GM23248 (cell line): ENCODE measurements at regions not wholly inside any gene's neighbourhood (a gene's known extent, or its start where the extent isn't known, plus 50 kb on each side); places are given as distances from the start of the nearest gene placed in this dataset.
"Not testable (repeated sequence)": the region's sequence is repeated elsewhere in the genome, so short reads cannot be mapped to it uniquely, and the experiment has no call there.

Experiments used
- EZH2 ChIP-seq: fragments of 200-600 bp; sonication (generic); IDR thresholded peaks from 2 replicates; pipeline ENCODE4 v1.6.1; 2018; ENCODE audit warnings: antibody characterized with exemption, mild to moderate bottlenecking; ENCODE audit not compliant: insufficient read depth, poor library complexity, severe bottlenecking
- EZH2phosphoT487 ChIP-seq: fragments of 200-600 bp; sonication (generic); IDR thresholded peaks from 2 replicates; pipeline ENCODE4 v1.6.1; 2018; ENCODE audit warnings: antibody characterized with exemption, moderate library complexity, mild to moderate bottlenecking, low read depth; ENCODE audit not compliant: insufficient read depth

GRCh38 chr16:65813879-65814278 lies 552.6 kb upstream of the CDH5 start:
- not testable (repeated sequence) for TF ChIP-seq EZH2phosphoT487, EZH2
